ENCODE measurements at regions not wholly inside any gene's neighbourhood (a gene's known extent, or its start where the extent isn't known, plus 50 kb on each side); places are given as distances from the start of the nearest gene placed in this dataset.

DNA sequence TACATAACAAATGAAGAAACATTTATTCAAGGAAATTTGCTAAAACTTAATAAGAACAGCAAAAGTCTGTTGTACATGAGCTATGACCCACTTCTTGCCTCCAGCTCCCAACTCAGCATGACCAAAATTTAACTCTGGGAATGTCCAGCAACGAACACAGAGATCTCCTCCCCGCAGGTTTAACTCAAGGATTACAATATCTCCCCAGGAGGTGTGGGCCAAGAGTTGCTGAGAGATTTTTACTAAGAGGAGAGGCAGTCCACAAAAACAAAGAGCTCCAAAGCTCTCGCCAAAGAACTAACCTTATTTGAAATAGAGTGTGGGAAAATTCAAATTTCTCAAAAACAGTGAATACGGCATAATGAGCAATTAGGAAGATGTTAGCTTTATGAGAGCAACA, 318.5 kb downstream of the GRB14 start:
- DNase-seq (ENCODE audit: low spot score): no peak

DNA sequence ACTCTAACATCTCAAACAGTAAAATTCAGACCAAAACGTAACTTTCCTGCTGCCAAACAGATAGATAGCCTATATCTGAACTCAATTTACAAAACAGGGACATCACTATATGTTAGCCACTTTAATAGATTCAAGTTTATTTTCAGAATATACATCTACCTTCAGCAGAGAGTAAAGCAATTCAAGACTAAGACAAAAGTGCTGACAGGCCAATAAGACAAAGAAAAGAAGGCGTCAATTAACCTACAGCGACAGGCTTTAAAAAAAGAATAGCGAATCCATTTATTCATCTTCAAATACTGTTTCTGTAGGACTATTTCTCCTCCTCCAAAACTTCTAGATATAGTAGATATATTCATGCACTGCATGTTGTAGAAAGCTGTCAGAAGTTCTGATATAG, 333.0 kb downstream of the GRB14 start:
- no peak for DNase-seq (ENCODE audit: low spot score)

DNA sequence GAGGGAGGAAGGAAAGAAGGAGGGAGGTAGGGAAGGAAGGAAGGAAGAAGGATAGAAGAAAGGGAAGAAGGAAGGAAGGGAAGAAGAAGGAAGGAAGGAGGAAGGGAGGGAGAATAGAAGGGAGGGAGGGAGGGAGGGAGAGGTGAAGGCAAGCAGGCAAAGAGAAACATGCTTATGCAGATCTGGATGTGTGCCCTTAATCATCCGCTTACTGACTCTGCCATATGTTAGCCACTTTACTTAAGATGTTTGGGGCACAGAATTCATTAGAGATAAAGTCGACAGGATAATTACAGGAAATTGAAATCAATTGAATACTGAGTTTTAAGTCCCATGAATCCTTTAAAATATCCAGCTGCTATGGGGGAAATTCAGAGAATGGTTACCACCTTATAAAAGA, 334.2 kb downstream of the GRB14 start:
- DNase-seq (ENCODE audit: low spot score): no peak

DNA sequence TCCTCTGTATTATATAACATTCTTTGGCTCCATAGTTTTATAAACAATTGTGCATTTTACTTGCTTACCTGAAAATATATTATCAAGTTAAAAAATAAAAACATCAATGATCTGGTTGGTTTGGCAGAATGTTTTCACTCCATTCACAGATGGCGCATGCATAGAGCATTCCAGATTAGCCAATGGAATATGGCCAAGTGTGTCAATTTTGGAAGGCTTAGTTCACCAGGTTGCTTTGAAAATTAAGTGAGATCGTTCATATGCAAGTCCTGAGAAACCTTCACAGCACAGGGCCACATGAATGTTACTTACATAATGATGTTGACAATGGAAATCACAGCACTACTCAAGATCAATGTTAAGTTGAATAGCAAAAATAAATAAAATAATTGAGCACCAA, 335.7 kb downstream of the GRB14 start:
- no peak for DNase-seq (ENCODE audit: low spot score)

DNA sequence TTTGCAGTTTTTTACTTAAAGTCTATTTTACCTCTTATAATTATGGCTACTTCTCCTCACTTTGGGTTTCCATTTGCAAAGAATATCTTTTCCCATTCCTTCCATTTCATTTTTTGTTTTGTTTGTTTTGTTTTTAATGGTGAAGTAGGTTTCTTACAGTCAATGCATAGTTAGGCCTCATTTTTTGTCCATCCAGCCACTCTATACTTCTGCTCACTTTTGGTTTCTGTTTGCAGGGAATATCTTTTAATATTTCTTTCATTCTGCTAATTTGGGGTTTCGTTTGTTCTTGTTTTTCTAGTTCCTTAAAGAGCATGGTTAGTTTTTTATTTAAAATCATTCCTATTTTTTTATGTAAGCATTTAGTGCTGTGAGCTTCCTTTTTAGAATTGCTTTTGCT, 339.4 kb downstream of the GRB14 start:
- DNase-seq (ENCODE audit: low spot score): no peak

DNA sequence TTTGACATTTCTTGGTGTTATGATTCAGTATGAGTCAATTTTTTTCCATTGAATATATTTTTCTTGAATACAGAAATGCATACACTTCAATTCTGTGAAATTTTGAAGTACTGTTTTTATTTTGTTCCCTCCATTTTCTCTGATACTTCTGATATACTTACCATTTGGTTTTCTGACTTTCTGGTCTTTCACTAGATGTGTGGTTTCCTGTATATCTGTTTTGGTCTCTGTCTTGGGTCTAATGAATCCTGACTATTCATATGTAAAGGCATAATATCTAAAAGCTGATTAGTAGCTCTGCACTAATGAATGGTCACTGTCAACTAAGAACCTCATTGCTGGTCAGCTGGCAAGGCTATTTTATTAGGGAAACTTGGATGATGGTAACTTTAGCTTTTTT, 345.6 kb downstream of the GRB14 start:
- no peak for DNase-seq (ENCODE audit: low spot score)

DNA sequence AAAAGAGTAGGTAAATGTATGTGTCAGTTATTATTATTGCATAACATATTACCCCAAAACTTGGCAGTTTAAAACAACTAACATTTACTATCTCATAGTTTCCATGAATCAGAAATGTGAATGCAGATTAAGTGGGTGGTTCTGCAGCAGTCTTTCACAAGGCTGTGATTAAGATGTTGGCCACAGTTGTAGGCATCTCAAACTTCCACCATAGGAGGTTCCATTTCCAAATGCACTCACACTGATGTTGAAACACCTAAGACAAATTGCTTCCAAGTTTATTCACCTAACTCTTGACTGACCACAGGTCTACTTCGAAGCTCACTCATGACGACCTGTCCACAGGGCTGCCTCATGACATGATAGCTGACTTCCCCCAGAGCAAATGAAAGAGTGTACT, 360.8 kb downstream of the GRB14 start:
- DNase-seq (ENCODE audit: low spot score): no peak

DNA sequence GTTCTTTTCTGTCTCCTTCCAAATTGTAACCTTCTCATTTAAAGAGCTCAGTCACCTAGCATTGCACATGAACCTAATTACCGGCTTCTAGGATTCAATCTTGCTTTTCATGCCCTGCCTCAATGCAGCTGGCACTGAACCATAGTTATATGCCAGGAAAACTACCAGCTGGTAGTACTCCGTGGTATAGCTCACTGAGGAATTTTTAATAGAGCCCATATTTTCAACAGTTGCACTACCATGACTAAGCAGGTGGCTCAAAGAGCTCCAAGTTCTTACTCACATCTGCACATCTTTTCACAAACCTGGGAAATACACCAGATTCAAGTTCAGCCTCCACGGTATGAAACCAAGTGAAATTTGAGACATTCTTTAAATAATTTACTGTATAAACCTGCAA, 363.5 kb downstream of the GRB14 start:
- no peak for DNase-seq (ENCODE audit: low spot score)

DNA sequence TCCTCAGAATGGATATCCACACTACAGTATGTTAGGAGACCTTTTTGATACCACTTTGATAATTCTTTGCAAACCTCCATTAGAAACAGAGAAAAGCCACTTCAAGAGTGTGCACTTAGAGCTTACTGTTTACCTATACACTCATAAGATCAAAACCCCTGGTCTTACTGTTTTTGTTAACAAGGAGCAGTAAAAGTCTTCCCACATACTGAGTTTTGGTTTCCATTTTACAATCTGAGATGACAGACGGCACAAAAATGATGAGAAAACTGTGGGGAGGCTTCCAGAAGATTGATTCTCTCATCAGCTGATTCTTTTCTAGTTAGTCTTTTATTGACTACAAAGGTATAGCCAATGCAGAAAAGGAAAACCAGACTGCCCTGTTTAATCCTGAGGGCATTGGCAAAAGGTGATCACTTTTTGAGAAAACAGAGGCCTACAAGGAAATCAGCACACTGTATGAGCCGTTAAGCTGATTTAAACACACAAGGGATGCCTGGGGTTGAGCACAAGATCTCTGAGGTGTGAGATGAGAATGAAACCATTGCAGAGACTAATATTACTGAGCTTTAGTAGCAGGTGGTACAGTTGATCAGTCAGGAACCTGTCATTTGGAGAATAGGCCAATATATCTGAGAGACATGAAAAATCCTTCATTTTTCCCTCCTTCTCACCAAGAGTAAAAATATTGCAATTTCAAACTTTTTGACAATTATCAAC, 368.6 kb downstream of the GRB14 start:
- no peak for DNase-seq (ENCODE audit: low spot score)

DNA sequence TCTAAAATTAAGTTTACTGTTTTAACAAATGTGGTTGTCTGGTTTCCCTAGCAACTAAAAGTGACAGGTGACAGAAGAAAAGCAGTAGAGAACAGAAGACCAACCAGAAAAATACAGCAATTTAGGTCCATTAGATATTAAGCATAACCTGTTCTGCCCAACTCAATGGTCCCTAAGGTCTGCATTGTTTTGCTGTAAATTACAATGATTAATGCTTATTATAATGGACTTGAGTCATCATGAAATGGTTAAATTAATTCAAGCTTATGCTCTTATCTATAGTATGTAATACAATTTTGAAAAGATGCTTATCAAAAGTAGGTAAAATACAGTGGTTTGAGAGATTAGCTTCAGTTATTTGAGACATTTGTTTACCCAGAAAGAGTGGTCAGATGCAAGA, 378.0 kb downstream of the GRB14 start:
- no peak for DNase-seq (ENCODE audit: low spot score)

DNA sequence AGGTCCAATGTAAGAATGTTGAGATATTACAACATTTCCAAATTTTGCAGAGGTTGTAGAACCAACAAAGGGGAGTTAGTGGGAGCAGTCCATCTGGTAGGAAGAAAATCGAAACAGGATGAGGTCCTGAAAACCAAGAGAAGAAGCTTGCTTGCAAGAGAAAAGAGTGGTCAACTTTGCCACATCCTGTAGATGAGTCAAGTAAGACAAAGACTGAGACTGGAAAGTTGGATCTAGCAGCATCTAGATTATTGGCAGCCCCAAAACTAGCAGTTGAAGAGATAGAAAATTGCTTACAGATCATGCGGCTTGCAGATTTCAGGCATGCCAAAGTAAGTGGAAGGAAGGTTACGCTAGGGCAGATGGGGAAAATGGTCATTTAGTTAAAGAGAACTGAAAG, 378.9 kb downstream of the GRB14 start:
- DNase-seq (ENCODE audit: low spot score): no peak

DNA sequence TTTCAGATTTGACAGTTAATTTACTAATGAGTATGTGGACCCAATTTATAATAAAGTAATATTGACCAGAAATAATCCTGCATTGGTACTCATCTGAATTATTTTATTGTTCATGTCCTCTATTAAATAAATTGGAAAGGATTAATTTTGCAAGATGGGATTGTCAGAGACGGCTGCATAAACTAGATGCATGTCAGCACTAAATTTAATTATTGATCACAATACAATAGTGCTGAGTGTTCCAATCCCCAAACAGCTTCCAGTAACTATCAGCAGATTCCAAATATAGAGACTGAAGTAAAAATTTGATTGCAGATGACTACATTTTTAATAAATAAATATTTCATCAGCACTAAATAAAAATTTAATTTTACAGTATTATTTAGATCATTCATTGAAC, 387.2 kb downstream of the GRB14 start:
- DNase-seq (ENCODE audit: low spot score): no peak

DNA sequence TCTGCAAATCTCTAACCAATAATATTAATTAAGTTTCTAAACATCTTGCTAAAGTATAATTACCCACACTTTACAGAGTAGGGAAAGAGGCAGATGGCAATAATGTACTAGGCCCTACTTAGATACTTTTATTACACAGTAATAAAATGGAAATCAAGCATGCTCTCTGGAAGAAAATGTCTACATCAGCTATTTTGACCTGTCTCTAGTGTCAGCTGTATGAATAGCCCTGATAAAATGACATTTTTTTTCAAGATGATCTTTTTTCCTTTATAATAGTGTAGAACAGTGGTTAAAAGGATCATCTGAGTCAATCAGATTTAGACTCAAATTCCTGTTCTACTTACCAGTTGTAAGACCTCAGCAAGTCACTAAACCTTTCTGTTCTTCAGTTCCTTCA, 397.3 kb downstream of the GRB14 start:
- no peak for DNase-seq (ENCODE audit: low spot score)

DNA sequence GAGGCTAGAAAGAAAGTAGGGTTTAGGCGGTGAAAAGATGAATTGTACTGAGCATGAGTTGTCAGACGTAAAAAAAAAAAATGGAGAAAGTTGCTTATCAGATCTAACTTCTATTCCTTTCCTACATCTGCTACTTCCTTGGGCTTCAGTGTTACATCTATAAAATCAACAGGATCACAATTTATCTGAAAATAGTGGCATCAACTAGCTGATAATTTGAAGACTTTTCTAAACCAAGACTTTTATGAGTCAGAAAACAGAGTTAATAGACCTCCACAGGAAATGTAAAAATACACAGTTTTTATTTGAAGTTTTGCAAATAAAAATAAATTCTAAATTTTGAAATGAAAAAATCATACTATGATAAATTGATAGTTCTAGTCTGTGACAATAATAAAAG, 399.8 kb downstream of the GRB14 start:
- DNase-seq (ENCODE audit: low spot score): no peak

DNA sequence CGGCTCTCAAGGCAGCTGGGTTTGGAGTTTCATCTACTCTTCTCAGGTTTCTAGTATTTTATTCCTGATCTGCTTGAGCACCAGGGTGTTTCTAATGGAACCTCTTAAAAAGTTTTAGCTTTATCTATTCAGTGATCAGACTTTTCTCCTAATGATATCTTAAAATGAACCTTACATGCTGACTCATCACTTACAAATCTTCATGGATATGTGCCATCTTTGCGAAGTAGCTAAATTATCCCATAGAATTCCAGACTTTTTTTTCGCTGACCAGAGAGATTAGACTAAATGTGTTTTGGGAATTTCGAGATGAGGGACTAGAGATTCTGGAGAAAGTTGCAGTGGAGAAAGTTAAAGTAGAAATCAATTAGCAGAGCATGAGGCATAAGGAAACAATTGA, 401.0 kb downstream of the GRB14 start:
- no peak for DNase-seq (ENCODE audit: low spot score)

DNA sequence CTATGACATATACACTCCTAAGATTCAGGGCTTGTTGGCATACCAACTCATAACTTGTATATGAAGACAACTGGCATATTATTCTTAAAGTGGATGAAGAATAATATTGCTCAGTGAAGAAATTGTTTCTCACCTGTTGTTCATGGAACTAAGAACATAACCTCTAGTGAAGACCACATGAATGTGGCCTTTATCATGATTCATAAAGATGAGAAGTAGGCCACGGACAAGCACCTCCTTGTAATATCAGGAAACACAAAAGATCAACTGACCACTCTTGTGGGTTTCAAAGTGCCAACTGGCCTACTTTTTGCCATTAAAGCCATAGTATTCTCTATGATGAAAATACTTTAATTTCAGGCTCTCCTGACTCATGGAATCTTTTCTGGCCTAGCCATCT, 407.4 kb downstream of the GRB14 start:
- no peak for DNase-seq (ENCODE audit: low spot score)

DNA sequence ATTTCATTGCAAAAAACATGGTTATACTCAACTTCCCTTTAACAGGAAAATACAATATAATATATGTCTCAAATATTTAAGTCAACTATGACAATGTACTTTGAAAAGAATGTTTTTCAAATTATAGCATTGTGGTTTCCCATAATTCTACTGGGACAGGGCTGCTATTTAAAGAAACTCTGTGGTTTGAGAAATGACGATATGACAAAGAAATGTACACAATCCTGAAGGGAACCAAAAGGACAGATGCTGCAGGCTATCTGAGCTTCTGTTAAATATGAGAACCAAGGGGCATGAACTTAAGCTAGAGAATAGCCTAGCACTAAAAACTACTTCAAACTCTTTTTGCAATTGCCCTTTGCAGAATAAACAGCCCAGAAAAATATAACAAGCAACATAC, 415.9 kb downstream of the GRB14 start:
- DNase-seq (ENCODE audit: low spot score): no peak

DNA sequence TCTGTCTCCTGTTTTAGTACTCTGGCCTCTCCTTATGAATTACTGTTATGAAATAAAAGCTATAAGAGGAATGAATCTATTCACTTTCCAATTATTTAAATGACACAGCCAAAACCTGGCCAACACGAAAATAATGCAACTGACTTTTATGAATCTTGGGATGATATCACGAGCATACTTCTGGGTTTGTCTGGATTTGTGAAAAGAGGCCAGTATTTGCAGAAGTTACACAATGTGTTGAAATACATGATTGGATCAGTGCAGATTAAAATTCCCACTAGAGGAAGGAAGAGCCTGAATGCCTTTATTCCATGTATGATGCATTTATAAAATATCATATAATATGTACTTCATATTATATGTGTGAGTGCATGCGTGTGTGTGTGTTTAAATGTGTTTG, 418.2 kb downstream of the GRB14 start:
- no peak for DNase-seq (ENCODE audit: low spot score)

DNA sequence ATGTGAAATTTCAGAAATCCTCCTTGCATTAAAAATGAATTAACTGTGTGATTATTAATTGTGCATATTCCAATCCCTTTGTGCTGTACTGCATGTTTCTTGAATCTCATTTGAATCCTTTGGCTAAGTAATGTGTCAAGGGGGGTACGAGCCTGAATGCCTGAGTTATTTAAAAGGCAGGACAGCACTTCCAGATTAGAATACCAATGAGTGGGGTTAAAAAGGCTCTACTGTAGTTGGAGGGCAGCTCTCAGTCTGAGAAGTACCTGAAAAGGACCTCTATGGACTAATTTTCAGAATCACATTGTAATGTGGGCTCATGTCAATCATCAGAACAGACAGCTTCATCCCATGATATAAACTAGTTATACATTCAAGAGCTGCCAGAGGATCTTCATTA, 423.0 kb downstream of the GRB14 start:
- DNase-seq (ENCODE audit: low spot score): no peak

DNA sequence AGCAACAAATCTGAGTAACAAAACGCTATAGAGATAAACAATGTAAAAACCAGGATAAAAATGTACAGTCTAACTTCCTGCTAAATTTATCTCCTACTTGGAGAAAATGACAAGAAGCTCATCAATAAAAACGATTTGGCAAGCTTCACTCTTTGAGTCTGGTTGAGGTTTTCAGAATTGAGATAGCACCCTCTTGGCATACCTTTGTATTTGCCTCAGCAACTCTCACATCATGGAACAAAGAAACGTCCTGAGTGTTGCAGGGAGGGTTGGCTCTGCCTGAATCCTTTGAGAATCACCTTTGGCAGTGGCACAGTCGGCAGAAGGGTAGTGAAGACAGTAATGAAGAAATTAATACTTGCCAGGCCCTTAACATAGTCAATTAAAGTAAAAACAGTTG, 430.6 kb downstream of the GRB14 start:
- no peak for DNase-seq (ENCODE audit: low spot score)

DNA sequence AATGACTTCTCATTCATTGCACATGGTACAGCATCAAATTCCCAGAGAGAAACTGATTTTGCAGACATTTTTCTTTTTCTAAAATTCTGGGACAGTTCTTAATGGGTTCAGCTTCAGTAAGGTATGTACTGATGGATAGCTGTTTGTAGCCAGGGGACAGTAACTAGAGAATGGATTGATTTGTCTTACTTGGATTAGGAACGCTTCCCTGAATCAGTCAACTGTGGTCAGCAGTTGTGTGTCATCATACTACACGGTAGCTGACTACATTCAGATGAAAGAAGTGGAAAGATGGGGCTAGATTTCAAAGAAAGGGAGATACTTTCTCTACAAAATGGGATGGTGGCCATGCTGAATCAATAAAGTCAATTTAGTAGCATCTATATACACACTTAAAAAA, 431.4 kb downstream of the GRB14 start:
- DNase-seq (ENCODE audit: low spot score): no peak

DNA sequence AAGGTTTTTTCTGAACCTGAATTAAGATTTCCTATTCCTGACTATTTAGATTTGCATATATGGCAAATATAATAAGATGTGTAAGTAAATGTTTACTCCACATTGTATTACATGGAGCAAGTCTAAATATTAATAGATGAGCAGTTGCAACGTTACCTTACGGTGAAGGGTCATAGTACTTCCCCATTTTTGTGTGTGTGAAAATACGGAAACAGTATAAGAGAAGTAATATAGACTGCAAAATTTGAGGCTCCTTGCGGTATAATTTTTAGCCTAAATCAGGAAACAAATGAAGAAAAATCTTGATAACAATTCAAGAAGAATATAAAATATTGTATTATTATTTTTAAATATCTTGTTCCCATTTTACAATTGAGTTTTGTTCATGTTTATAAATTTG, 434.2 kb downstream of the GRB14 start:
- DNase-seq (ENCODE audit: low spot score): no peak

DNA sequence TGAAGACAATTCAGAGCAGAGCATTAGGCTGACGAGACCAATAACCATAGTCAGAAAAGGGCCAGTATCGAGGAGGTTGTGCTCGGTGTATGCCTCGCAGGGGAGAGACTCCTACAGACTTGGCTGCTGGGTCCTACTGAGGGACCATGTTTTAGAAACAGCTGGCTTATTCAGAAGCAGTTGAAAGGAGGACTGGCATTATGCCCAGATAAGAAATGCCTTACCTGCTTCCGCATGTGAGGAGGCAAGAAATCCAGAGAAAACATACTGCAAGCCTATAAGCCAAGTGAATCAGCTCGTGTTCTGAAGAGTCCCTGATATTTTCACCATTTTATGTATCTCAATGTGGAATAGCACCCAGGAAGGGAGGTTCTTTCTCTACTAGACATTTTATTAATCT, 434.7 kb downstream of the GRB14 start:
- DNase-seq (ENCODE audit: low spot score): no peak

DNA sequence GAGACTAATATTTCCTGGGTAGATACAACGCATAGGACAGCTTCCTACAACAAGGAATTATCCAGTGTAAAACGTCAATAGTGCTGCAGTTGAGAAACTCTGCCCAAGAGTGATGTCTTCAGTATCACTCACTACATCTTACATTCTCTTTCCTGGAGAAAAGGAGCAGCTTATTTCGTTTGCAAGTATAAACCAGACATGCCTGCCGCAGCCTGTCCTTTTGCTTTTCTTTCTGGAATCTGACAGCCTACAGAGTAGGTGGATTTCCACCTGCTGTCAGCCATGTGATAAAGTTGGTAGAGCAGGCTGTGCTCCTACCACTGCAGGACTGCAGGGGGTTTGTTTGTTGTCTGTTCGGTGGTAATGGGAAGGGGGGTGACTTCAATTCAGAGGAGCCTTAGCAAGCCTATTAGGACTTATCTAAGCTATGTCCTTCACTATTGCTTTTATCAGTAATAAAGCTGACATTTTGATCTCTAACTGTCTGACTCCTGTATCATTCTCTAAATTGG, 439.1 kb downstream of the GRB14 start:
- DNase-seq (ENCODE audit: low spot score): no peak

Measured in putamen (tissue), 1 donor.